ENCODE measurements at regions not wholly inside any gene's neighbourhood (a gene's known extent, or its start where the extent isn't known, plus 50 kb on each side); places are given as distances from the start of the nearest gene placed in this dataset.

DNA sequence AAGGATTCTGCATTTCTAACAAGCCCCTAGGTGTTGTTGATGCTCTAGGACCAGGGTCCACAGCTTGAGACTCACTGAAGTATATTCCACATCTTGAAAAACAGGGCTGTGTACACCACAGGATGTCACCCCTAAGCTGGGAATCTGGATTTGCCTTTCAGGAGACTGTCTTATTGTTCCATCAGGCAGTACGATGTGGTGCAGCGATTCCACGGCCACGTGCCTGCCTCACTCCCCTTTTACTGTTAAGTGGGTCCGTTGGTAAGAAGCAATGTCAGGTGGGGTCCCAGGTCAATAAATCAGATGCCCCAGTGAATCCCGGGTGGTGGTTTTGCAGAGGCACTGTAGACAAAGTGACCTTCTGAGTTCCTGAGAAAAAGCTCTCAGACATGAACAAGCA lies 470.7 kb downstream of the HS3ST3B1 start (continued):
- TF ChIP-seq, protein P1, sequence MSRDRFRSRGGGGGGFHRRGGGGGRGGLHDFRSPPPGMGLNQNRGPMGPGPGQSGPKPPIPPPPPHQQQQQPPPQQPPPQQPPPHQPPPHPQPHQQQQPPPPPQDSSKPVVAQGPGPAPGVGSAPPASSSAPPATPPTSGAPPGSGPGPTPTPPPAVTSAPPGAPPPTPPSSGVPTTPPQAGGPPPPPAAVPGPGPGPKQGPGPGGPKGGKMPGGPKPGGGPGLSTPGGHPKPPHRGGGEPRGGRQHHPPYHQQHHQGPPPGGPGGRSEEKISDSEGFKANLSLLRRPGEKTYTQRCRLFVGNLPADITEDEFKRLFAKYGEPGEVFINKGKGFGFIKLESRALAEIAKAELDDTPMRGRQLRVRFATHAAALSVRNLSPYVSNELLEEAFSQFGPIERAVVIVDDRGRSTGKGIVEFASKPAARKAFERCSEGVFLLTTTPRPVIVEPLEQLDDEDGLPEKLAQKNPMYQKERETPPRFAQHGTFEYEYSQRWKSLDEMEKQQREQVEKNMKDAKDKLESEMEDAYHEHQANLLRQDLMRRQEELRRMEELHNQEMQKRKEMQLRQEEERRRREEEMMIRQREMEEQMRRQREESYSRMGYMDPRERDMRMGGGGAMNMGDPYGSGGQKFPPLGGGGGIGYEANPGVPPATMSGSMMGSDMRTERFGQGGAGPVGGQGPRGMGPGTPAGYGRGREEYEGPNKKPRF (IDR thresholded peaks at IDR 0.05; ENCODE audit: low read depth, low read length): no peak
- TF ChIP-seq ZNF444 (CRISPR knock-in tag; IDR thresholded peaks at IDR 0.05): no peak
- no peak for TF ChIP-seq ARHGAP35 (IDR thresholded peaks at IDR 0.05; ENCODE audit: partially characterized antibody)
- no peak for TF ChIP-seq SREBF2 (CRISPR knock-in tag; IDR thresholded peaks at IDR 0.05)
- TF ChIP-seq, protein P2, sequence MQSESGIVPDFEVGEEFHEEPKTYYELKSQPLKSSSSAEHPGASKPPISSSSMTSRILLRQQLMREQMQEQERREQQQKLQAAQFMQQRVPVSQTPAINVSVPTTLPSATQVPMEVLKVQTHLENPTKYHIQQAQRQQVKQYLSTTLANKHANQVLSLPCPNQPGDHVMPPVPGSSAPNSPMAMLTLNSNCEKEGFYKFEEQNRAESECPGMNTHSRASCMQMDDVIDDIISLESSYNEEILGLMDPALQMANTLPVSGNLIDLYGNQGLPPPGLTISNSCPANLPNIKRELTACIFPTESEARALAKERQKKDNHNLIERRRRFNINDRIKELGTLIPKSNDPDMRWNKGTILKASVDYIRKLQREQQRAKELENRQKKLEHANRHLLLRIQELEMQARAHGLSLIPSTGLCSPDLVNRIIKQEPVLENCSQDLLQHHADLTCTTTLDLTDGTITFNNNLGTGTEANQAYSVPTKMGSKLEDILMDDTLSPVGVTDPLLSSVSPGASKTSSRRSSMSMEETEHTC (IDR thresholded peaks at IDR 0.05): no peak

DNA sequence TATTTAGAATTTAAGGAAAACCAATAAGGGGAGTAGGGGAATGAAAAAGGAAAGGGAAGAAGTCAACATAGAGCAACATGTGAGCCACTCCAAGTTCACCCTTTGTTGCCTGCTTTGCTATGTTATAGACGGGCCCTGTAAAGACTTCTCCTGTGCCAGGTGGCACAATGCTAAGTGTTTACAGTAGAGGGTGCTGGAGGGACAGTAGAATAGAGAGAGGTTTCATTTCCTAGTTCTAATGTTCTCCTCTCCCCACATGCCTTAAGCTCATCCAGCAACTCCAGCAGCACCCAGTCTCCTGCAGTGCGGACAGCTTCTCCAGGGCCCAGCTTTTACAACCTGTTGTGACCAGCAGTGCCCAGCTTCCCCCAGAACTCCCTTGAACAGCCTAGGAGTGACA lies 468.0 kb downstream of the HS3ST3B1 start:
- H2AFZ ChIP-seq (ENCODE audit: low read depth, low read length): no peak overlapping the region
- H3K27ac ChIP-seq (ENCODE audit: extremely low read depth, low read depth, low read length): no peak overlapping the region
- no peaks in the 10 kb centered on the region for H3K4me1 ChIP-seq (replicated peaks in 1 of 2; ENCODE audit: control insufficient read depth in 2 of 2, insufficient read depth in 2 of 2, low read length in 2 of 2)
- no peaks in the 10 kb centered on the region for H3K79me2 ChIP-seq (ENCODE audit: control insufficient read depth, insufficient read depth, low read length)
- intact Hi-C loops (cut with micrococcal nuclease) (no loop called here), in situ Hi-C loops (cut with MboI) (no loop called here)
- H3K9me3 ChIP-seq (replicated peaks; ENCODE audit: control insufficient read depth, insufficient read depth, low read depth, low read length): no peaks in the 10 kb centered on the region
- H4K20me1 ChIP-seq (replicated peaks; ENCODE audit: control insufficient read depth, insufficient read depth, low read length): no peaks in the 10 kb centered on the region
- H3K9ac ChIP-seq (ENCODE audit: insufficient read depth in 1 of 2, low read depth in 2 of 2, low read length in 2 of 2): no peak overlapping the region
- POLR2A ChIA-PET: no interaction called here
- no peaks in the 10 kb centered on the region for H3K27me3 ChIP-seq (ENCODE audit: control insufficient read depth in 2 of 2, insufficient read depth in 2 of 2, low read length in 2 of 2)
- TF ChIP-seq, protein P3, sequence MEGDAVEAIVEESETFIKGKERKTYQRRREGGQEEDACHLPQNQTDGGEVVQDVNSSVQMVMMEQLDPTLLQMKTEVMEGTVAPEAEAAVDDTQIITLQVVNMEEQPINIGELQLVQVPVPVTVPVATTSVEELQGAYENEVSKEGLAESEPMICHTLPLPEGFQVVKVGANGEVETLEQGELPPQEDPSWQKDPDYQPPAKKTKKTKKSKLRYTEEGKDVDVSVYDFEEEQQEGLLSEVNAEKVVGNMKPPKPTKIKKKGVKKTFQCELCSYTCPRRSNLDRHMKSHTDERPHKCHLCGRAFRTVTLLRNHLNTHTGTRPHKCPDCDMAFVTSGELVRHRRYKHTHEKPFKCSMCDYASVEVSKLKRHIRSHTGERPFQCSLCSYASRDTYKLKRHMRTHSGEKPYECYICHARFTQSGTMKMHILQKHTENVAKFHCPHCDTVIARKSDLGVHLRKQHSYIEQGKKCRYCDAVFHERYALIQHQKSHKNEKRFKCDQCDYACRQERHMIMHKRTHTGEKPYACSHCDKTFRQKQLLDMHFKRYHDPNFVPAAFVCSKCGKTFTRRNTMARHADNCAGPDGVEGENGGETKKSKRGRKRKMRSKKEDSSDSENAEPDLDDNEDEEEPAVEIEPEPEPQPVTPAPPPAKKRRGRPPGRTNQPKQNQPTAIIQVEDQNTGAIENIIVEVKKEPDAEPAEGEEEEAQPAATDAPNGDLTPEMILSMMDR (IDR thresholded peaks at IDR 0.05 in 2 of 3, conservative IDR thresholded peaks at IDR 0.05 in 1 of 3; ENCODE audit: insufficient read depth in 2 of 3, low read depth in 1 of 3, low read length in 3 of 3): peak in 1 of 3 experiments; percentile 4; a peak in 1 of 6 replicates
- TF ChIP-seq ZNF12 (CRISPR knock-in tag; IDR thresholded peaks at IDR 0.05): no peak
- DNase-seq (ENCODE audit: extremely low read depth in 1 of 4, low spot score in 3 of 4) (no peak), ATAC-seq (no peak), FAIRE-seq (no peak)
- 0% methylated on average over 2 of the region's 2 CpGs for WGBS (ENCODE audit: insufficient coverage, low coverage, missing lambda C conversion rate)
- no peaks in the 10 kb centered on the region for H3K36me3 ChIP-seq (ENCODE audit: control insufficient read depth, insufficient read depth, low read length)
- no peaks in the 10 kb centered on the region for H3K9me1 ChIP-seq (ENCODE audit: control insufficient read depth, insufficient read depth, low read length)
- H3K4me2 ChIP-seq (ENCODE audit: insufficient read depth, low read length): no peak overlapping the region
- no peak overlapping the region for H3K4me3 ChIP-seq
- CTCF ChIA-PET (ENCODE audit: low intra/inter-chr PET ratio): no interaction called here
- BruUV-seq (replicated peaks): no TSS peak
